Esophagus (tissue), 2 donors: ENCODE measurements at regions not wholly inside any gene's neighbourhood (a gene's known extent, or its start where the extent isn't known, plus 50 kb on each side); places are given as distances from the start of the nearest gene placed in this dataset.

ENCODE experiments used
- H3K27ac ChIP-seq, 2 donors: one replicate each; pipeline ENCODE4 v1.5.1; 2013; ENCODE audit warnings: low read depth in 2 of 2, mild to moderate bottlenecking in 2 of 2, inconsistent platforms in 1 of 2, low read length in 1 of 2, moderate library complexity in 1 of 2
- H3K27me3 ChIP-seq, 2 donors: one replicate each; pipeline ENCODE4 v1.6.1; 2013; ENCODE audit warnings: low read length in 2 of 2, control low read depth in 1 of 2, mild to moderate bottlenecking in 1 of 2; ENCODE audit not compliant: insufficient read depth in 2 of 2, control insufficient read depth in 1 of 2
- H3K36me3 ChIP-seq, 2 donors: one replicate each; pipeline ENCODE4 v1.6.1; 2013; ENCODE audit warnings: low read length in 1 of 2; ENCODE audit not compliant: control insufficient read depth in 2 of 2, insufficient read depth in 2 of 2
- H3K4me1 ChIP-seq, 2 donors: one replicate each; pipeline ENCODE4 v1.6.1; 2013; ENCODE audit warnings: low read length in 1 of 2; ENCODE audit not compliant: control insufficient read depth in 2 of 2, insufficient read depth in 2 of 2
- H3K4me3 ChIP-seq, 2 donors: one replicate each; pipeline ENCODE4 v1.5.1; 2013; ENCODE audit warnings: low read length in 2 of 2, mild to moderate bottlenecking in 2 of 2, low read depth in 1 of 2, moderate library complexity in 1 of 2
- H3K9me3 ChIP-seq, 2 donors: one replicate each; pipeline ENCODE4 v1.6.1; 2013; ENCODE audit warnings: mild to moderate bottlenecking in 2 of 2, low read depth in 1 of 2, low read length in 1 of 2, moderate library complexity in 1 of 2; ENCODE audit not compliant: control insufficient read depth in 2 of 2, insufficient read depth in 1 of 2
- WGBS, 2 donors: extraction: QIAGEN DNeasy Blood & Tissue Kit; methylation state at CpG; one replicate each; pipeline ENCODE4 v1.1.7; 2013; 5-methylcytosine and 5-hydroxymethylcytosine counted together
- donor health status: healthy with polysubstance abuse.
- donor health status: Bipolar disorder and iron deficiency.

- WGBS, 2 donors, result 75 to 85% methylated on average over 7 of the region's 7 CpGs
- Histone ChIP-seq H3K9me3 (no peaks in the 10 kb centered on the region), H3K27ac (no peak overlapping the region), H3K27me3 (no peaks in the 10 kb centered on the region), H3K4me3 (no peak overlapping the region), H3K4me1 (no peaks in the 10 kb centered on the region), H3K36me3 (no peaks in the 10 kb centered on the region)
Observed at GRCh38 chr4:177124349-177125064, 185.2 kb upstream of the NEIL3 start.

GRCh38 chr4:177125656-177126055 lies 184.0 kb upstream of the NEIL3 start:
- Histone ChIP-seq H3K27me3 (no peaks in the 10 kb centered on the region), H3K4me3 (no peak overlapping the region), H3K36me3 (no peaks in the 10 kb centered on the region), H3K9me3 (peaks cover 0 to 8% of the 10 kb centered on the region in 2 donors), H3K4me1 (no peaks in the 10 kb centered on the region), H3K27ac (no peak overlapping the region)
- 77% methylated on average over 3 of the region's 3 CpGs for WGBS, 2 donors

- Histone ChIP-seq H3K9me3 (peaks cover 0 to 8% of the 10 kb centered on the region in 2 donors), H3K36me3 (no peaks in the 10 kb centered on the region), H3K27me3 (no peaks in the 10 kb centered on the region), H3K4me1 (no peaks in the 10 kb centered on the region), H3K27ac (no peak overlapping the region), H3K4me3 (no peak overlapping the region)
Observed at GRCh38 chr4:177127658-177128057, 182.0 kb upstream of the NEIL3 start.

- no peaks in the 10 kb centered on the region for H3K27me3 ChIP-seq
- 33 to 37% methylated on average over 1 of the region's 1 CpG for WGBS, 2 donors
- no peaks in the 10 kb centered on the region for H3K36me3 ChIP-seq
- no peak overlapping the region for H3K27ac ChIP-seq
- no peak overlapping the region for H3K4me3 ChIP-seq
- H3K9me3 ChIP-seq, result peaks cover 0 to 8% of the 10 kb centered on the region in 2 donors
- no peaks in the 10 kb centered on the region for H3K4me1 ChIP-seq
Observed at GRCh38 chr4:177128306-177128705, 181.4 kb upstream of the NEIL3 start.

- Histone ChIP-seq H3K4me3 (no peak overlapping the region), H3K36me3 (no peaks in the 10 kb centered on the region), H3K4me1 (no peaks in the 10 kb centered on the region), H3K27me3 (no peaks in the 10 kb centered on the region), H3K9me3 (peaks cover 0 to 8% of the 10 kb centered on the region in 2 donors), H3K27ac (no peak overlapping the region)
Observed at GRCh38 chr4:177131736-177132135, 177.9 kb upstream of the NEIL3 start.

- Histone ChIP-seq H3K36me3 (no peaks in the 10 kb centered on the region), H3K9me3 (no peaks in the 10 kb centered on the region), H3K4me3 (no peak overlapping the region), H3K27me3 (no peaks in the 10 kb centered on the region), H3K27ac (no peak overlapping the region), H3K4me1 (no peaks in the 10 kb centered on the region)
Observed at GRCh38 chr4:177147668-177148067, 162.0 kb upstream of the NEIL3 start.

GRCh38 chr4:177155454-177155853 lies 154.2 kb upstream of the NEIL3 start:
- Histone ChIP-seq H3K4me1 (no peaks in the 10 kb centered on the region), H3K4me3 (no peak overlapping the region), H3K36me3 (no peaks in the 10 kb centered on the region), H3K27ac (no peak overlapping the region), H3K9me3 (peaks cover 0 to 4% of the 10 kb centered on the region in 2 donors), H3K27me3 (no peaks in the 10 kb centered on the region)
- 90 to 92% methylated on average over 3 of the region's 3 CpGs for WGBS, 2 donors

- no peaks in the 10 kb centered on the region for H3K27me3 ChIP-seq
- H3K4me3 ChIP-seq, result no peak overlapping the region
- WGBS, 2 donors, result 67 to 75% methylated on average over 6 of the region's 6 CpGs
- H3K4me1 ChIP-seq, result no peaks in the 10 kb centered on the region
- H3K9me3 ChIP-seq, result peaks cover 0 to 4% of the 10 kb centered on the region in 2 donors
- no peak overlapping the region for H3K27ac ChIP-seq
- H3K36me3 ChIP-seq, result no peaks in the 10 kb centered on the region
Observed at GRCh38 chr4:177159600-177159999, 150.1 kb upstream of the NEIL3 start.

GRCh38 chr4:177161781-177162180 lies 147.9 kb upstream of the NEIL3 start:
- no peaks in the 10 kb centered on the region for H3K27me3 ChIP-seq

GRCh38 chr4:177163532-177163931 lies 146.1 kb upstream of the NEIL3 start:
- H3K9me3 ChIP-seq, result peaks cover 0 to 4% of the 10 kb centered on the region in 2 donors
- no peak overlapping the region for H3K27ac ChIP-seq
- no peak overlapping the region for H3K4me3 ChIP-seq
- no peaks in the 10 kb centered on the region for H3K36me3 ChIP-seq
- no peaks in the 10 kb centered on the region for H3K27me3 ChIP-seq
- no peaks in the 10 kb centered on the region for H3K4me1 ChIP-seq
- 86 to 88% methylated on average over 4 of the region's 4 CpGs for WGBS, 2 donors

More at GRCh38 chr4:177161781-177162180, 147.9 kb upstream of the NEIL3 start:
- H3K9me3 ChIP-seq, result peaks cover 0 to 4% of the 10 kb centered on the region in 2 donors
- H3K27ac ChIP-seq, result no peak overlapping the region
- no peaks in the 10 kb centered on the region for H3K36me3 ChIP-seq
- no peaks in the 10 kb centered on the region for H3K4me1 ChIP-seq
- H3K4me3 ChIP-seq, result no peak overlapping the region
